ENCODE measurements at regions not wholly inside any gene's neighbourhood (a gene's known extent, or its start where the extent isn't known, plus 50 kb on each side); places are given as distances from the start of the nearest gene placed in this dataset.

DNA sequence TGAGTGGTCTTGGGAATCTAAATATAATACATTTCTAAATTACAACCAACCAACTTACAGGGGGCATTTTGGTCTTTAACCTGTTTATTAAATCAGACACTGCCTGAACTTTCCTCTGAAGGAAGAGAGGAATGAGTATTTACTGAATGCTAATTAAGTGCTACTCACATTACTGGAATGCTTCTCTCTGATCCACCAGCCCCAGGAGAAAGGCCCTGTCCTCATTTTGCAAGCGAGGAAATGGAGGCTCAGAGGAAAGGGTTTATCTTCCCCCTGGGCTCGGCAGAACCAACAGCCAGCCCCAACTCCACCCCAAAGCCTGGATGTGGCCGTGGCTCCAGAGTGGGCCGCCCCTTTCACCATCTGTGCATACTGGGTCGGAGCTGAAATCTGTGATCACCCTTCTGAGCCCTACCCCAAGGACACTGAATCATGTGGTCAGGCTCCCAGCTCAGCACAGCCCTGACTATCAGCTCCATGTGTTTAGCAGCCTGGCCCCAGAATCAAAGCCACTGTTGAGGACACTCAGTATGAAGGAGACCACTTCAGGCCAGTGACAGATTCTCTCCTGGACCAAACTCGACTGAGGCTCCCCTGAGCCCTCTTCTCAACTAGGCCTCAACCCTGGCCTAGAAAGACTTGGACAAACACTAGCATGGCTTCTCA, 56.7 kb upstream of the ENPP6 start:
- TF ChIP-seq, protein P1, sequence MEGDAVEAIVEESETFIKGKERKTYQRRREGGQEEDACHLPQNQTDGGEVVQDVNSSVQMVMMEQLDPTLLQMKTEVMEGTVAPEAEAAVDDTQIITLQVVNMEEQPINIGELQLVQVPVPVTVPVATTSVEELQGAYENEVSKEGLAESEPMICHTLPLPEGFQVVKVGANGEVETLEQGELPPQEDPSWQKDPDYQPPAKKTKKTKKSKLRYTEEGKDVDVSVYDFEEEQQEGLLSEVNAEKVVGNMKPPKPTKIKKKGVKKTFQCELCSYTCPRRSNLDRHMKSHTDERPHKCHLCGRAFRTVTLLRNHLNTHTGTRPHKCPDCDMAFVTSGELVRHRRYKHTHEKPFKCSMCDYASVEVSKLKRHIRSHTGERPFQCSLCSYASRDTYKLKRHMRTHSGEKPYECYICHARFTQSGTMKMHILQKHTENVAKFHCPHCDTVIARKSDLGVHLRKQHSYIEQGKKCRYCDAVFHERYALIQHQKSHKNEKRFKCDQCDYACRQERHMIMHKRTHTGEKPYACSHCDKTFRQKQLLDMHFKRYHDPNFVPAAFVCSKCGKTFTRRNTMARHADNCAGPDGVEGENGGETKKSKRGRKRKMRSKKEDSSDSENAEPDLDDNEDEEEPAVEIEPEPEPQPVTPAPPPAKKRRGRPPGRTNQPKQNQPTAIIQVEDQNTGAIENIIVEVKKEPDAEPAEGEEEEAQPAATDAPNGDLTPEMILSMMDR (IDR thresholded peaks at IDR 0.05), result no peak
- TF ChIP-seq POLR2A (IDR thresholded peaks at IDR 0.05) (no peak), POLR2AphosphoS5 (IDR thresholded peaks at IDR 0.05) (no peak), EP300 (IDR thresholded peaks at IDR 0.05) (no peak)
